Inflammatory macrophage treated with lipopolysaccharide for 1 hour (primary cell): ENCODE measurements at regions not wholly inside any gene's neighbourhood (a gene's known extent, or its start where the extent isn't known, plus 50 kb on each side); places are given as distances from the start of the nearest gene placed in this dataset.
A peak's percentile ranks its signal among the peaks of the same experiment; 100 is the strongest.
"Not testable (repeated sequence)": the region's sequence is repeated elsewhere in the genome, so short reads cannot be mapped to it uniquely, and the experiment has no call there.

Source experiments
- DNase-seq, 2 donors: peaks; one replicate each; pipeline ENCODE4 v3.0.0-alpha.2; 2020 to 2022

DNA sequence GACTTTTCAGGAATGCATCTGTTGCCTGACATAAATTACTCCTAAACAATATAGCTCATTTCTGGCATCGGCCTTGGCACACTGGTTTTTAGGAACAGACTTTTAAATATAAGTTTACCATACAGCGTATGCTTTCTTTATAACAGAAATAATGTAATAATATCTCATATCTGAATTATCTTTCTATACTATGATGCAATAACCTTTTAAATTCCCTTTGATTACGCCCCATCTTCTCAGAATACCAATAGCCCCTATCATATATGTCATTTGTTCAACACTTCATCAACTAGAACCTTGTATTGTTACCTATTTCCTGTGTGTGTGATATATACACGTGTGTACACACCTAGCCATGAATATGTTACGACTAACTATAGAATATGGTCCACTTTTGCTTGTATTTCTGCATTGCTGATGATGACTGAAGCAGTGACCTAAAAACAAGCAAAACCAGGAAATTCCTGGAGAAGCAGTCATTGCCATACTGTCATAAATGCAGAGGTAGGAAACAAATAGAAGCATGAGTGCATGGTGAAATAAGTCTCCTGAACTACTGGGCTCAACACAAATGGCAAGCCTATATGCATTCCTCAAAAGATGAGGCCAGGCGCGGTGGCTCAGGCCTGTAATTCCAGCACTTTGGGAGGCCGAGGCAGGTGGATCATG, 618.4 kb upstream of the NRP1 start:
- DNase-seq: no peak

DNA sequence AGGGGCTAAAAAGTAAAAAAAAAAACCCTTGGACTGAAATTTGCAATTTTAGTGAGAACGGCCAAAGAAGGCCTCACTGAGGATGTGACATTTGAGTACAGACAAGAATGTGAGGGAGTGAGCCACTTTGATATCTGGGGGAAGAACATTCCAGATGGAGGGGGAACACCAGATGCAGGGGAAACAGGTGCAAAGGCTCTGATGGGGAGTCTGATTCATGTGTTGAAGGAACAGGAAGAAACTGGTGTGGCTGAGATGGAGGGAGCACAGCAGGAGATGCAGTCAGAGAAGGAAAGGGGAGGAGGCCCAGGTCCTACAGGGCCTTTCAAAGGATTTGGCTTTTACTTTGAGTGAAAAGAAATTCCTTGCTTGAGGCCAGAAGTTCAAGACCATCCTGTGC, 615.7 kb upstream of the NRP1 start:
- no peak for DNase-seq

DNA sequence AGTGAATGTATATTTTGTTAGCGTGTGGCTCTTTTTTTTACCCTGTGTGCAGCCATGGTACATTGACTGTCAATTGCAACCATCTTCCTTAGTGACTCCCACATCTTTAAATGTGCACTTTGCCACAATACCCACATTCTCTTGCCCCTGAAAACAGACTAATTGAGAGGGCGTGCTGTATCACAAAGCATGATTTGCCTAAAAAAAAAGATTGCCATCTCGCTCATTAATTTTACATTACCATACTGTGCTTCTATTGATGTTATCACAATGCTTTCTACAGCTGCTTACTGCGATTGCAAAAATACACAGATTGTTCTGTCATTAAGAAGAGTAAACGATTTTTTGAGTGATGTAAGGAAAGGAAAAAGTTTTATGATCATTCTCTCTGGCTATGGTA, 613.1 kb upstream of the NRP1 start:
- no peak for DNase-seq

DNA sequence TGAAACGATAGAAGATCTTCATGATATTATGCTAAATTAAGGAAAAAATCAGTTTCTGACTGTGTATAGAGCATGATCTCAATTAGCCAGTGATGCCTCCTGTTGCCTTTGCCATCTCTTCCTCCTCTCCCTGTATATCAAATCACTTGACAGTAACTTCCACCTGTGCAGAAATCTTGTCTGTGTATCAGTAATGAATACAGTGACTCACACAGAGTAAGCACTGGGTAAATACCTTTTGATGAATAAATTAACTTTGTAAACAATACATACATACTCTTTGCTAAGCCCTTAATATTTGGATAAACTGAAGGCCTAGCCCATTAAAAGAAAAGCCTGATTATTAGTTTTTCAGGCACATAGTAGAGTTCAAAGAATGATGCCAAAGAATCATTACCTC, 610.6 kb upstream of the NRP1 start:
- DNase-seq: no peak

DNA sequence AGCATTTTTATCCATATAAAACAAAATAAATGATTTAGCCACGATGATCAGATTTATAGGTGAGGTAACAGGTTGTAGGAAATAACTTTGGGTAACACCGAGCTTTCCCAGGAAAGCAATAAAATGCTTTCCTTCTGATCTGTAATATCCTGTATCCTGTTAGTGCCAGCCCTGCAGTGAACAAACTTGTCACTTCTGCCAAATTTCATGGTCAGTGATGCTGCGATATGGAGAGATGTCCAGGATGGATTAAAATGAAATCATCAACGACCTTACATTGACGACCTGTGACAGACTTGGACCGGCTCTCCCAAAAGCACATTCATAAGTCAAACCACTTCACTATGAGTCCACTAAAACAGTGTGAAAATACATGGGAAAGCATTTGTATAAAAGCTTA, 608.0 kb upstream of the NRP1 start:
- no peak for DNase-seq

DNA sequence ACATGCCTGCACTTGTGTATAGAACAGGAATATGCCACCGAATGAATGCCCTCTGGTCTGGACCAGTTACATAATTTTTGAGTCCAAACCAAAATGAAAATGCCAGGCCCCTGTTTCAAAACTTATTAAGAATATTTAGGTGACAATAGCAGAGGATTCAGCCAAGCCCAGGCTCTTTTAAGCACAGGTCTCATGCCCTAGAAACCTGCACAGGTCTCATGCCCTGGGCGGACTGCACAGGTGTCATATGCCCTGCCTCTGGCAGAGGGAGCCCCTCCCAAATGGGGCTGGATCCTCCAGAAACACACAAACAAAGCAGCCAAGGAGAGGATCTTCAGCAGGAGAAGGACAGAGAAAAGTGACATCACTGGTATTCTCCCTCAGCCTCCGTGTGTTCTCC, 605.4 kb upstream of the NRP1 start:
- no peak for DNase-seq

DNA sequence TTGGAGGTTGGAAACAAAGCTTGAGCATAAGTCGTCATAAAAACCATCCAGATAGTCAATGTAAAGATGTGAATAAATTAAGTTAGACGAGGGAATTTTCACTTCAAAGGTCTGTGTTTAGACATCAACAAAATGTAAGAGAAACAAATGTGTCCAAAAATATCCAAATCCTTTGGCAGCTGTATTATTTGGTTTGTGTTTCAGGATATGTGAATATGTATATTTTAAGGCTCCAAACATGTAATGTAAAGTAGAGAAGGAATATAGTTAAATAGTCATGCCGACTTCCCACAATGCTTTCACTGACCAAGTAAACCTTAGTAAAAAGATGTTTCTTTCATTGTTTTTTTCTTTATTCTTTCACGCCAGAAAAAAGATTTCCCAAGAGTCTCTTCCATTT, 604.9 kb upstream of the NRP1 start:
- DNase-seq: no peak

DNA sequence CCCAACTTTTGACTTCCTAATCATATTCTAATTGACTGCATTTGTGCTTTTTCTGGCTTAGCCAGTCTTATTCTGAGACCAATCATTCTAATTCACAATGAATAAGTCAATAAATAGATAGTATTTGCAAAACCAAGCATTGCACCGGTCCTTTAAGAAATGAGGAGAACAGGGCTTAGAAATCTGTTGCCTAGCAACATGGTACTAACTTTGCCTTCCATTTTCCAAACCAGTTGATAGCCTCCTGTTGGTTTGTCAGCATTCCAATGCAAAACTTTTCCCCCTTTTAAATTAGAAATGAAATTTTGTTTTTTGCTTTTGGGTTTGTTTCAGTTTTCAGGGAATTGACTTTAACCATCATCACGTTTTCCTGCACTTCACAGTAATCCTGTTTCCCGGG, 603.5 kb upstream of the NRP1 start:
- no peak for DNase-seq

DNA sequence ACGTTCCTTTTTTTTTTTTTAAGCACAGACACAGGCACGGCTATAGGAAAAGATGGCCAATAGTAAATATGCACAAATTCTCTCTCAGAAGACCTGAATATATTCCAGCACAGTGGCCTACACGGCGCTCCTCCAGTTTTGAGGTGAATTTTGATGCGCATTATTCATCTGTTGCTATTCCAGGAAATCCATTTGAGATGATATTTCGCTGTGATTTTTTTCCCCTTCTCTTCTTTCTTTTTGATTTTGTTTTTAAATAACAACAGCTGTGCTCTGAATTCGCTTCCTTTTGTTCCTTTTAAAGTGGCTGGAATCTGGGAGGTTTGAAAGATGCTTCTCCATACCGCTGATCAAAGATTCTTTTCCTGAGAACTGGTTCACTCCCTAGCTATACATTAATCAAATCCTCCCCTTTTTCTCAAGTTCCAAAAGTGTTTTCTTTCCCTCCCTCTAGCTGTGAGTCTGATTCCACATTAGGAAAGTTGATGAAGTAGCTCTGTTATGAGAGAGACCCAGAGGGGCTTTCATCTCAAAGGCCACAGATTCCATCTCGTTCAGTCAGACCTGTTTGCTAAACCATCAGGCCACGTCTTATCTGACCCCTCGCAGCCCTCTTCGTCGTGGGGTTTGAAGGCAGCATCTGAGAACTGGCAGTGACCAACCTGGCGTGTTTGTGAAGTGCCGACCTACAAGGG, 602.7 kb upstream of the NRP1 start:
- no peak for DNase-seq

DNA sequence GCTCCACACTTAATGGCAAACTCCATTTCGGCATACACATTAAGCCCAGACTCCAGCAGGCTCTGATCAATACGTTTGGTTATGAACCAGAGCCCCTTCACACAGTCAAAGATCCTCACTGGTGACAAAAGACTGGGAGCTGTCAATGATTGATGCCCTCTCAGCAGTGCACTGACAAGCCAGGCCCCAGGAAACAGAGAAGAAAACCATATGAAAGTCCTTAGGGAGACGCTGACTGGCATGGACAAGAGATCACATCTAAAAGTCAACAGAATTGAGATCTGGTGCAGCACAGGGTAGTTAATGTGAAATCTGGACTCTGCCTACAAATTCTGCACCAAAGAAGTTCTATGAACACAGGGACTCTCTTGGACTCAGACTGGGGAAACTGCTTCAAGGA, 600.9 kb upstream of the NRP1 start:
- DNase-seq: no peak

DNA sequence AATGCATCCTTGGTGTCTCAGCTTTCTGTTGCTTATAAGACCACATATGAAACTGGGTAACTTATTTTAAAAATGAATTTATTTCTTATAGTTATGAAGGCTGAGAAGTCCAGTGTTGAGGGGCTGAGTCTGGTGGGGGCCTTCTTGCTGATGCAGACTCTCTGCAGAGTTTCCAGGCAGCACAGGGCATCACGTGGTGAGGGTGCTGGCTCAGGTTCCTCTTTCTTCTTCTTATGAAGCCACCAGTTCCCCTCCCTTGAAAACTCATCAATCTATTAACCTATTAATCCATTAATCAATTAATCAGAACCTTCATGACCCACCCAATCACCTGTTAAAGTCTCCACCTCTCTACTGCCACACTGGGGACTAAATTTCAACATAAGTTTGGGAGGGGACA, 595.6 kb upstream of the NRP1 start:
- DNase-seq: peak in 1 of 2 donors; percentile 3

DNA sequence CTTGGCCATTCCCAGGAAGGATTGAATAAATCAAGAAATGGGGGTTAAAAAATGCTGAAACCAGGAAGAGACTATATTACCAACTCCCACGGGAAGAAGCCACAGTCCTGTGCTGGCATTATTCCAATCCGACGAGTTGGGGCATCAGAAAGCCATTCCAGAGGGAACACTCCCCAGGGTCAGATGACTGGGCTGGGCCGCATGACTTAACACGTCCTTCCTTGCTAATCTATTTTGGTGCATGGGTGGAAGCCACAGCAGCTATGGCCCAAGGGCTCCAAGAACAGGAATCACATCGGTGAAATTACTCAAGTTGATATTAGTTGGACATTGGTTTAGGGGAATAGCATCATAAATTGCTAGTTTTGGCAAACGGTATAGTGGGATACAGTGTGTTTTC, 592.9 kb upstream of the NRP1 start:
- DNase-seq: no peak

DNA sequence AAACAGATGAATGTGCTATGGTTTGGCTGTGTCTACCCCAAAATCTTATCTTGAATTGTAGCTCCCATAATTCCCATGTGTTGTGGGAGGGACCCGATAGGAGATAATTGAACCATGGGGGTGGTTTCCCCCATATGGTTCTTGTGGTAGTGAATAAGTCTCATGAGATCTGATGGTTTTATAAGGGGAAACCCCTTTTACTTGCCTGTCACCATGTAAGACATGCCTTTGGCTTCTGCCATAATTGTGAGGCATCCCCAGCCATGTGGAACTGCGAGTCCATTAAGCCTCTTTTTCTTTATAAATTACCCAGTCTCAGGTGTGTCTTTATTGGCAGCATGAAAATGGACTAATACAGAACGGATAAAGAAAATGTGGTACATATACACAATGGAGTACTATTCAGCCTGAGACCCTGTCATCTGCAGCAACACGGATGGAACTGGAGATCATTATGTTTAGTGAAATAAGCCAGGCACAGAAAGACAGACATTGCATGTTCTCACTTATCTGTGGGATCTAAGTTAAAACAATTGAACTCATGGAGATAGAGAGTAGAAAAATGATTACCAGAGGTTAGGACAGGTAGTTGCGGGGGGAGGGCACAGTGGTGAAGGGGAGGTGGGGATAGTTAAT, 587.6 kb upstream of the NRP1 start:
- DNase-seq: no peak

DNA sequence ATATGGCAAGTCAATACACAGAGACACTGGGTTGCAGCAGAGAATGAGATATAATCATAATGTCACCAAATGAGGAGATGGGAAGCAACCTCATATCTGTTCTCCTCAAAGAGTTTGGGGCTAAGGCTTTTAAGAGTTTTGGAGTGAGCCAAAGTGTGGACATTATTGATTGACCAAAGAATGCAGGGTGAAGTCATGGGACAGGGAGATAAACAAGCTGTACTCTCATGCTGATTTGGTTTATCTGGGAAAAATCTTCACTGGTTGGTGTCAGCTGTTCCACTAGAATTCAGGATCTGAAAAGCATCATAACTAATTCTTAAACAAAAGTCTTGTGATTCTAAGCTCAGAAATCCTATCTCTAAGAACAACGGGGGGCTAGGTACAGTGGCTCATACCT, 585.9 kb upstream of the NRP1 start:
- DNase-seq: no peak

DNA sequence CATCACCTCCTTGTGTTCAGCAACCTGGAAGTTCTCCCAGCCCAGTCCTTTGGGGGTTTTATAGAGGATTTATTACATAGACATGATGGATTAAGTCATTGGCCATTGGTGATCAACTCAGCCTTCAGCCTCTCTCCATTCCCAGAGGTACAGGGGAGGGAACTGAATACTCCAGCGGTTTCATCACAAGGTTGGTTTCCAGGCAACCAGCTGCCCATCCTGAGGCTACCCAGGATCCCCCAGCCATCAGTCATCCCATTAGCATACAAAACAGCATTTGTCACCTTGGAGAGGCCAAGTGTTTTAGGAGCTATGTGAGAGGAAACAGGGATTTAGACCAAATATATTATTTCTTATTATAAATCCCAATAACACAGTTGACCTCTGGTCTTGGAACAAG, 584.8 kb upstream of the NRP1 start:
- no peak for DNase-seq

DNA sequence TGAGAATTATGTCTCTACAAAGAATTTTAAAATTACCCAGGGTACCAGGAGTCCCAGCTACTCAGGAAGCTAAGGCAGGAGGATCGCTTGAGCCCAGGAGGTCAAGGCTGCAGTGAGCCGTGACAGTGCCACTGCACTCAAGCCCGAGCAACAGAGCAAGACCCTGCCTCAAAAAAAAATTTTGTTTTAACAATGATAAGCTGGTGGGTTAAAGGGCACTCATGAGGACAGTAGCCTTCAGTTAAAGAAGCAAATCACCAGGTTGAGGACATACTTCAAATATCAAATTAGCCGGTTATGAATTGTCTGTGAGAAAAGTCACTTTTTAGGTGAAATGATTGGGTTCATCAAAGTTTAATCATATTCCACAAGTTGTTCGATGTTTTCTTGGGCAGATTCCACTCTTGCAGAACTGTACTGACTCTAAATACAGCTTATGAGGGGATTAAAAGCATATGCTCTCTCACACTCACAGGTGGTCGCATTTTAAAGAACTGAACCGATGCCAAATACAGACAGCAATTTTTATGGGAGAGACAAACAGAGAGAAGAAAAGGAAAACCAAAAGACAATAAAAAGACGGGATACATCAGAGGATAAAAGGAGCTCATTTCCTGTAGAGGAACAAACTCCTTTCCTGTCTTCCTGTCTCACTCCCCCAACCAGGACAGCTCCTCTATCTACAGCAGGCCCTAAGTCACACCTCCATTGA, 582.8 kb upstream of the NRP1 start:
- no peak for DNase-seq

DNA sequence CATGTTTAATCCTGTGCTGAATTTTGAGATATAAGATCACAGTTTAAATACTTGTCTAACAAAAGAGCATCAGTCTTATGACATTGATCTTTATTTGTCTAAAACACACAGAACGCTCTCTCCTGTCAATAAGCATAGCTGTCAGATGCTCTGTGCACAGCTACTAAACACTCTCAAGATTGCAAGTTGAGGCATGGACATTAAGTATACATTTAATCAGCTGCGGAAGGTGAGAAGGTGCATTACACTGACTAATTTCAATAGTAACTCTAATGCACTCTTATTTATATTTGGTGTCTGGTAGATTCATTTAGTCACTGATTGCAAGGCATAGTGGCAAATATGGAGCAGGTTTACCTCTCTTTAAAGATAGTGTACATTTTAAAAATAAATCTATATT, 580.3 kb upstream of the NRP1 start:
- no peak for DNase-seq

DNA sequence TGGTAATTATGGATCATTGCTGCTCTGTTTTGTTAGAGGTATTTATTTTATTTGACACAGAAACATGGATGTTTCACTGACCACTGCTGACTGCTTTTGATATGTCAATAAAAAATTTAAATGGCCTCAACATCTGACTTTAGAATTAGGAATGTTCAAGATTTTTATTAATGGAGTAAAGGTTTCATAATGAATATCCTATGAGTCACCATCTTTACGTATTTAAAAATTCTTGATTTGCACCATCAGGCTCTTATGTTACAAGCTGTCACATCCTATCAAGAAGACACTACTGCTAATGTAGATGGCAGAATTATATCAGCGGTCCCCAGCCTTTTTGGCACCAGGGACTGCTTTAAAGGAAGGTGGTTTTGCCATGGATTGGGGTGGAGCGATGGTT, 578.7 kb upstream of the NRP1 start:
- DNase-seq: no peak

DNA sequence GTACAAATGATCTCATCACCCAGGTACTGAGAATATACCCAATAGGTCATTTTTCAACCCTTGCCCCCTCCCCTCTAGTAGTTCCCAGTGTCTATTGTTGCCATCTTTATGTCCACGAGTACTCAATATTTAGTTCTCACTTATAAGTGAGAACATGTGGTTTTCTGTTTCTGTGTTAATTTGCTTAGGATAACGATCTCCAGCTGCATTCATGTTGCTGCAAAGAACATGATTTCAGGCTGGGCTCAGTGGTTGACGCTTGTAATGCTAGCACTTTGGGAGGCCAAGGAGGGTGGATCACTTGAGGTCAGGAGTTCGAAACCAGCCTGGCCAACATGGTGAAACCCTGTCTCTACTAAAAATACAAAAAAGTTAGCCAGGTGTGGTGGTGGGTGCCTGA, 575.0 kb upstream of the NRP1 start:
- not testable (repeated sequence) for DNase-seq

DNA sequence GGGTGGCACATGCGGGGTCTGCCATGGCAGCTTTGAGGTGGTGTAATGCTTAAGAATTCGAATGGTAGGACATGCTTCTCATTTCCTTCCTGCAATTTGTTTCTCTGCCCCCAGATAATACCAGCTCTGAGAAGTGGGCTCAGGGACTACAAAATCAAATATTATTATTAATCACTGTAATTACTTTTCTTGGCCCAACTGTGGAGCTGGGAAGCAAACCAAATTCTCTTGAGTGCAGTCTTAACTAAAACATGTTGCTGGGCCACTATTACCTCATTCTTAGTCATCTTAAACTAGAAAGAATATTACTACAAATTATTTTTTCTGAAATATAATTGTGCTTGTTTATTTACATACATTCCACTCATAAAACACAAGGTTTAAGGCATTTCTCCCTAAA, 566.7 kb upstream of the NRP1 start:
- no peak for DNase-seq

DNA sequence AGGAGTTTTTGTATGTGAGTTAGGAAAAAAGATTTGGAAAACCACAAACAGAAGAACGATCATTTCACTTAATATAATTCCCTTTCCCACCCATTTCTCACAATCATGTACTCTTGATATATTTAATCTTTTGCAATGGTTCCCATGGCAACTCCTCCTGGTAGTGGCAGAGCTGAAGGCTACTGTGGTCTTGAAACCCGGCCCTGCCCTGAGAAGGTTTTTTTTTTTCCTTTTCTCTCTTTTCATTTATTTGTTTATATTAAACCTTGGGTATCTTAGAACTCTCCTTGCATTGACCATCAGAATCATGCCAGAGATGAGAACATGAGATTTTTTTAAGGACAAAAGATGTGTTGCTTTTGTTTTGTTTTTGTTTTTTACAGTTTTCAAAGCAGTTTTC, 566.1 kb upstream of the NRP1 start:
- DNase-seq: no peak

DNA sequence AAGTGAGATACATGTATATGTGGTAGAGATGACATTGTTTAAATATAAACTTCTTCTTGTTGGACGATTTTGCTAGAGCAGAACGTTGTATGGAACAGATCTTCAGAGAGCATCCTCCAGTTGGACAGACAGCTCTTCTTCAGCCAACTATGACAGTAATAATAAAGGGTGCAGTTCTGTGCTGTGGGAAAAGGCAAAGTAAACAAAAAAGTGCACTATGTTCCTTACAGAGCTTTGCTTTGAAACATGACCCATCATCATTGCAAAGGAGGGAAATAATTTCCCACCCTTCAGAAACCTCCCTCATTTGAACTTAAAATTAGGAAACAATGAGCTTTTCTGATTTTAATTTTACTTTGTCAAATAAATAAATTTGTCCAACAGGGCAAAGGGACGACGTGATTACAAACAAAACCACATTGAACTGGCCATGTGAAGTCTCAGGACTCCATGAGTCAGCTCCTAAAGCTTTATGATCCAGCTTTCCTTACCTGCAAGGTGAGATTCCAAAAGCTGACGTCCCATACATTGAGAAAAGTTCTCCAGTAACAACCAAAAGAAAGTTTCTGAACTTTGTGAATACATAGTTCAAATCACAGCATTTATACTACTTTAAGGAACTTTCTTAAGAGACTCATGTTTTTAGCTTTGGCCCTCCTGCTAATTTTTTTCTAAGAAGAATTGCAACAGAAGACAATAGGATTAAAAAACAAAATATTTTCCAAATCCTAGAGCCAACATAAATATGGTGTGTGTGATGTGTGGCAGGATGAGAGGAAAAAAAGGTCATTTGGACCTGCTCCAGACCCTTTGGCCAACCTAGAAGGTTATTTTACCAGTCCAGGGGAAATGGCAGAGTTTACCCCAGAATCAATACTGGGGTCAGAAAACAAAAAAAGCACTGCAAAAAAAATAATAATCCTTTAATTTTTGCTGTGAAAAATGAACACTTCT, 565.4 kb upstream of the NRP1 start:
- no peak for DNase-seq

DNA sequence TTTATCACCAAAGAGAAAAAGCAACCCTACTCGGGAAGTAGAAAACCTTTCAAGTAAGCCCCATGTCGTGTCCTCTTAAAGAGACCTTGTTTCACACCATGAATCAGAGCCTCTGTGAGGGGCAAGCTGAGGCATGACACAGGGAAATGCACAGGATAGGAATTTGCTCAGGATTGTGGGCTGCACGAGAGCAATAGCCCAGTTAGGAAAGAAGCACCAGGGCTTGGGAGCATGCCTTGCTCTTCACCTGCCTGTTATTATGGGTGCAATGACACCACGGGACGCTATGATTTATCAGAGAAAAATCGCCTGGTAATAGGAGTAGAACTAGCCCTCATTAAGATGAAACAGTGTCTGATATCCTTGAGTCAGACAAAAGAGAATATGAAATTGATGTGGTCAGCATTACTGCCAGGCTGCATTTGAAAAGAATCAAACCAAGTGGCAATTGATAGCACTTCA, 562.9 kb upstream of the NRP1 start:
- DNase-seq: no peak
